Skeletal muscle satellite cell (primary cell): ENCODE measurements at regions not wholly inside any gene's neighbourhood (a gene's known extent, or its start where the extent isn't known, plus 50 kb on each side); places are given as distances from the start of the nearest gene placed in this dataset.

Experiments used
- H3K27me3 ChIP-seq: 2 replicates; pipeline ENCODE4 v1.7.0; 2013; ENCODE audit warnings: low read length; ENCODE audit not compliant: control insufficient read depth, insufficient read depth
- H3K36me3 ChIP-seq: 2 replicates; pipeline ENCODE4 v1.7.0; 2013; ENCODE audit warnings: mild to moderate bottlenecking, control low read depth, low read length; ENCODE audit not compliant: insufficient read depth
- H3K4me1 ChIP-seq: 2 replicates; pipeline ENCODE4 v1.7.0; 2013; ENCODE audit warnings: low read length; ENCODE audit not compliant: control insufficient read depth, insufficient read depth
- H3K4me2 ChIP-seq: 2 replicates; pipeline ENCODE4 v1.7.0; 2013; ENCODE audit warnings: mild to moderate bottlenecking, low read length
- H3K4me3 ChIP-seq: 2 replicates; pipeline ENCODE4 v1.7.0; 2013; ENCODE audit warnings: low read length
- H3K9ac ChIP-seq: 2 replicates; pipeline ENCODE4 v1.7.0; 2013; ENCODE audit warnings: mild to moderate bottlenecking, low read depth, low read length, moderate library complexity
- H3K9me3 ChIP-seq: replicated peaks from 2 replicates; pipeline ENCODE4 v1.7.0; 2013; ENCODE audit warnings: mild to moderate bottlenecking, control low read depth, low read length

DNA sequence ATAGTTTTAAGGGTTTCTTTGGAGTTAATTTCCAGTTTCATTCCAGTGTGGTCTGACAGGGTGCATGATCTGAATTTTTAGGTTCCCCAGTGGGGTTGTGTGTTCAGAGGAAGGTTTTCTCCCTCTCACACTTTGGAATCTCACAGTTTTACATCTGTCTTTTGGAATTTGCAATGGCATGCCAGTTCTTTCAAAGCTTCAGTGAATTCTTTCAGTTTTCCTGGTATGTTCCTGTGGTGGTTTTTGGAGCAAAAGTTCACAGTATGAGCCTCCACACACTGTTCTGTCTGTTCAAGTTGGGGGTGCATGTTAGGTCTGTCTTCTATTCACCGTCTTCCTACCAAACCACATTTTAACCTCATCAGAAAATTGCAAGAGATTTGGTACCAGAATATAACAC, 624.2 kb downstream of the KCTD16 start:
- Histone ChIP-seq H3K27me3 (no peaks in the 10 kb centered on the region), H3K4me2 (peak overlapping the region; percentile 25), H3K9me3 (no peaks in the 10 kb centered on the region), H3K4me3 (no peak overlapping the region), H3K4me1 (peaks cover 33% of the 10 kb centered on the region), H3K9ac (peak overlapping the region; percentile 15), H3K36me3 (no peaks in the 10 kb centered on the region)

DNA sequence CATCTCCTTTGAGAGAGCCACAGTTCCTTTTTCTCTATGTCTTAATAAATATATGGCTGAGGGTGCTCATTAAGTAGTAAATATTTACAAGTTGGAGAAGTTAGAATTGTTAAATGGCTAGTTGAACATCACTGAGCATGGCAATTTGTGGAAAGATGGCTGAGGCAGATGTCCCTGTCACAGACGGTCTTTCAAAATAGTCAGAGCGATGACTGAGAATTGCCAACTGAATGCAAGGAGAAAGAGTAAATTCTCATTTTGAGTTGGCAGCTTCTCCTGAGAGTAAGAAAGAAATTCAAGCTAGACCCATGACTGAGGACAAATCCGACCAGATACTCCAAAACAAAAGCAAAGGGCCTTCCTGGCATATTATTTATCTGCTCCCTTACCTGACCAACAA, 617.9 kb downstream of the KCTD16 start:
- H3K9me3 ChIP-seq, result no peaks in the 10 kb centered on the region

DNA sequence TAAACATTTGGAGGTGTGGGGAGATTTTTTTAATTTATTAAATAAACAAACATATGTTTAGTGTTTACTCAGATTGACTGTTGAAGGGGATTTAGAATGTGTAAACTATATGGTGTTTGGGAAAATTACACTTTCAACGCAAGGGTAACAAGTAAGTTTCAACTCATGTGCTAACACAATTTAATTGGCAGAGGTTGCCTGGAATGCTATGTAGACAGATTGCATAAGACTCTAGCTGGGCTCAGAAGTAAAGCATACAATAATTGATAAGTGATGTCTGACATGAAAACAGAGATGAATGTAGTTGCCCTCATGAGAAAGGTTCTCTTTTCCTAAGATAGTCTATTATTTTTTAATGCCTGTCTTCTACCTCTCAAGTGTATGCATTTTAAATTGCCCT, 617.4 kb downstream of the KCTD16 start:
- Histone ChIP-seq H3K9ac (no peak overlapping the region), H3K27me3 (no peaks in the 10 kb centered on the region), H3K4me3 (no peak overlapping the region), H3K9me3 (no peaks in the 10 kb centered on the region), H3K36me3 (no peaks in the 10 kb centered on the region), H3K4me2 (no peak overlapping the region), H3K4me1 (no peaks in the 10 kb centered on the region)

More for the DNA sequence above, 617.9 kb downstream of the KCTD16 start:
- H3K27me3 ChIP-seq, result no peaks in the 10 kb centered on the region
- H3K4me3 ChIP-seq, result no peak overlapping the region
- H3K9ac ChIP-seq, result no peak overlapping the region
- H3K36me3 ChIP-seq, result no peaks in the 10 kb centered on the region
- H3K4me2 ChIP-seq, result no peak overlapping the region
- no peaks in the 10 kb centered on the region for H3K4me1 ChIP-seq

DNA sequence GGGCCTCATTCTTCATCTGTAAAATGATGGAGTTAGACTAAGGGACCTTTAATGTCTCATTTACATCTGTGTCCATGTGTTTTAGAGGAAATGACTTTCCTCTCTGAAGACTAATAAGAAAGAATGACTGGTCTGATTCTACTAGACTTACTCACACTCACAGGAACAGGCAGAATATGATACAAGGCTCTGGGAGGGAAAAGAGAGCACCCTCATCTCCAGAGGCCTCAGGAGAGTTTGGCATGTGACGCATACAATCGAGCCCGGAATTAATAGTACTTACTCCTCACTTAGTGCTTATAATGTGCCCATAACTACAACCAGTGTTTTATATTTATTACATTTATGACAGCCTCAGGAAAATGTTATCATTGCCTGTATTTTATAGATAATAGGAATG, 608.7 kb downstream of the KCTD16 start:
- H3K36me3 ChIP-seq, result no peaks in the 10 kb centered on the region
- H3K4me1 ChIP-seq, result peaks cover 9% of the 10 kb centered on the region
- no peaks in the 10 kb centered on the region for H3K27me3 ChIP-seq
- H3K9me3 ChIP-seq, result no peaks in the 10 kb centered on the region
- H3K4me2 ChIP-seq, result no peak overlapping the region
- H3K4me3 ChIP-seq, result no peak overlapping the region
- no peak overlapping the region for H3K9ac ChIP-seq

DNA sequence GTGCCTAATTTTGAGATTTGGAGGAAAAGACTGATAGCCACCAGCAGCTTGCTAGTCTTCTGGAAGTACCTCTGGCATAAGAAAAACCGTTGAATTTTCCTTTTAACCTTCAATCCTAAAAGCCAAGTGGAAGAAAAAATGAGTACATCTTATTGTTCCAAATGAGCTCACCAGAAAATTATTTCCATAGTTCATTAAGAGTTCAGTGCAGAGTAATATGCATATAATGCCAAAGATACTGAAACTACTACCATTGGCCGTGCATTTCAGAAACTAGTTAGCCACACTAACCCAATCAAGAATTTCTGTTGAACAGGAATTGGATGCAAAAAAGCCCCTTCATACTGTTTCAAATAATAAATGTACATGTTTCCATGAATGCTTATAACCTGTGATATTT, 607.9 kb downstream of the KCTD16 start:
- no peaks in the 10 kb centered on the region for H3K9me3 ChIP-seq
- H3K4me2 ChIP-seq, result no peak overlapping the region
- no peaks in the 10 kb centered on the region for H3K27me3 ChIP-seq
- no peak overlapping the region for H3K9ac ChIP-seq
- H3K36me3 ChIP-seq, result no peaks in the 10 kb centered on the region
- H3K4me3 ChIP-seq, result no peak overlapping the region
- H3K4me1 ChIP-seq, result peaks cover 9% of the 10 kb centered on the region

- no peaks in the 10 kb centered on the region for H3K27me3 ChIP-seq
- no peak overlapping the region for H3K9ac ChIP-seq
- no peaks in the 10 kb centered on the region for H3K36me3 ChIP-seq
Measured at GRCh38 chr5:144774197-144774596, 603.5 kb downstream of the KCTD16 start.

DNA sequence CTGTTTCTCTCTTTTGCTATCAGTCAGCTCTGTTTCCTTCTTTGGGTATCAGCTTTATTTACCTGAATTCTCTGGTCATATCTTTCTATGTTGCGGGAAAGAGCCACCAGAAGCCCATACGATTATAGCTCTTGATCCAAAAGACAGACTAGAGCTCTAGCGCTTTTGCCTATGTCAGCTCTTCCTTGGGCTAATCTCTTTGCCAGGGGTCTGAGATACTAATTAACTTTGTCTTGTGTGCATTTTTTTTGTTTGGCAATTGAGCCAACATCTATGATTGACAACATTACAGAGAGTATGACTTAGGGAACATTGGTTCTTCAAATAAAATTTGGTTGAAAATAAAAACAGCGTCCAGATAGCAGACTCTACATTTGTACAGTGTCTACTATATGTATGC, 603.0 kb downstream of the KCTD16 start:
- Histone ChIP-seq H3K9me3 (no peaks in the 10 kb centered on the region), H3K4me2 (no peak overlapping the region), H3K27me3 (no peaks in the 10 kb centered on the region), H3K4me1 (no peaks in the 10 kb centered on the region), H3K36me3 (no peaks in the 10 kb centered on the region), H3K9ac (no peak overlapping the region), H3K4me3 (no peak overlapping the region)

More at GRCh38 chr5:144774197-144774596, 603.5 kb downstream of the KCTD16 start:
- Histone ChIP-seq H3K4me1 (peaks cover 5% of the 10 kb centered on the region), H3K4me2 (no peak overlapping the region), H3K4me3 (no peak overlapping the region), H3K9me3 (no peaks in the 10 kb centered on the region)

- H3K4me1 ChIP-seq, result no peaks in the 10 kb centered on the region
- H3K36me3 ChIP-seq, result no peaks in the 10 kb centered on the region
- H3K27me3 ChIP-seq, result no peaks in the 10 kb centered on the region
- H3K4me3 ChIP-seq, result no peak overlapping the region
- no peaks in the 10 kb centered on the region for H3K9me3 ChIP-seq
- no peak overlapping the region for H3K4me2 ChIP-seq
- H3K9ac ChIP-seq, result no peak overlapping the region
Measured at GRCh38 chr5:144771802-144772201, 601.1 kb downstream of the KCTD16 start.

- Histone ChIP-seq H3K36me3 (no peaks in the 10 kb centered on the region), H3K4me3 (no peak overlapping the region), H3K9me3 (no peaks in the 10 kb centered on the region), H3K4me2 (no peak overlapping the region), H3K9ac (no peak overlapping the region), H3K27me3 (no peaks in the 10 kb centered on the region), H3K4me1 (no peaks in the 10 kb centered on the region)
Measured at GRCh38 chr5:144742361-144742760, 571.7 kb downstream of the KCTD16 start.

GRCh38 chr5:144731786-144732185, 561.1 kb downstream of the KCTD16 start:
- H3K9ac ChIP-seq, result no peak overlapping the region
- H3K4me1 ChIP-seq, result no peaks in the 10 kb centered on the region
- H3K36me3 ChIP-seq, result no peaks in the 10 kb centered on the region
- H3K4me3 ChIP-seq, result no peak overlapping the region
- H3K4me2 ChIP-seq, result no peak overlapping the region
- no peaks in the 10 kb centered on the region for H3K27me3 ChIP-seq
- no peaks in the 10 kb centered on the region for H3K9me3 ChIP-seq

GRCh38 chr5:144712090-144712489, 541.4 kb downstream of the KCTD16 start:
- Histone ChIP-seq H3K4me1 (no peaks in the 10 kb centered on the region), H3K4me2 (no peak overlapping the region), H3K27me3 (no peaks in the 10 kb centered on the region), H3K9me3 (no peaks in the 10 kb centered on the region), H3K4me3 (no peak overlapping the region), H3K9ac (no peak overlapping the region), H3K36me3 (no peaks in the 10 kb centered on the region)

DNA sequence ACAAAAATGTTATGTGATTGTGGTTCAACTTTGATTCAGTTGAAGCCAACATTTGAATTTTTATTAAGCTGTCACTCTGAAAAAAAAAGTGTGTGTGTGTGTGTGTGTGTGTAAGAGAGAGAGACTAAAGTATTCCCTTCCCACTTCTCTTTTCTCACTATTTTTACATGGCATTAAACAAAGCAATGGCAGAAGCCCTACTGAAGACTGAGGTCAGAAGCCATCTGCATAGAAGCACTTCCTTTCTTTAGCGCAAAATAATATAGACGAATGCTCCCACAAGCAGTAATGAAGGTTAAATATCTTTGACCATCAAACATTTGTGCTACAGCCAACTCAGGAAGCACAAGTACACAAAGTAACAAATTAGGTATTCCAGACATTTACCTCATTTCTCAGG, 540.5 kb downstream of the KCTD16 start:
- H3K4me1 ChIP-seq, result no peaks in the 10 kb centered on the region
- no peaks in the 10 kb centered on the region for H3K9me3 ChIP-seq
- H3K36me3 ChIP-seq, result no peaks in the 10 kb centered on the region
- no peak overlapping the region for H3K9ac ChIP-seq
- H3K27me3 ChIP-seq, result no peaks in the 10 kb centered on the region
- no peak overlapping the region for H3K4me2 ChIP-seq
- no peak overlapping the region for H3K4me3 ChIP-seq
